ENCODE measurements at regions not wholly inside any gene's neighbourhood (a gene's known extent, or its start where the extent isn't known, plus 50 kb on each side); places are given as distances from the start of the nearest gene placed in this dataset.
"Not testable (repeated sequence)": the region's sequence is repeated elsewhere in the genome, so short reads cannot be mapped to it uniquely, and the experiment has no call there.

- H3K9me3 Mint-ChIP-seq (ENCODE audit: insufficient read depth) = no peaks in the 10 kb centered on the region
- no peak overlapping the region for H3K4me3 Mint-ChIP-seq
- ChIA-PET CTCF (interaction anchor here (1.1 kb wide), 1 partner anchor 74 kb away, joined by 3 read pairs; no protein-coding TSS in a partner anchor), POLR2A (no interaction called here)
- no peak for DNase-seq
- no peak overlapping the region for H3K27ac Mint-ChIP-seq
- H3K27me3 Mint-ChIP-seq (ENCODE audit: low read depth) = peaks cover 20% of the 10 kb centered on the region
- H3K4me1 Mint-ChIP-seq (ENCODE audit: low read depth) = no peaks in the 10 kb centered on the region
- no peak for ATAC-seq
- no peaks in the 10 kb centered on the region for H3K36me3 Mint-ChIP-seq (ENCODE audit: low read depth)
Observed at GRCh38 chr9:6128030-6128429, 87.6 kb upstream of the IL33 start.

GRCh38 chr9:6126377-6126776 lies 89.2 kb upstream of the IL33 start:
- POLR2A ChIA-PET = no interaction called here
- Mint-ChIP-seq H3K36me3 (ENCODE audit: low read depth) (no peaks in the 10 kb centered on the region), H3K4me1 (ENCODE audit: low read depth) (no peaks in the 10 kb centered on the region), H3K4me3 (no peak overlapping the region), H3K27ac (no peak overlapping the region), H3K9me3 (ENCODE audit: insufficient read depth) (no peaks in the 10 kb centered on the region), H3K27me3 (ENCODE audit: low read depth) (peaks cover 20% of the 10 kb centered on the region)
- ATAC-seq (no peak), DNase-seq (no peak)
- CTCF ChIA-PET = no interaction called here

- DNase-seq = no peak
- Mint-ChIP-seq H3K36me3 (ENCODE audit: low read depth) (no peaks in the 10 kb centered on the region), H3K27me3 (ENCODE audit: low read depth) (peaks cover 14% of the 10 kb centered on the region), H3K4me1 (ENCODE audit: low read depth) (no peaks in the 10 kb centered on the region), H3K4me3 (no peak overlapping the region), H3K9me3 (ENCODE audit: insufficient read depth) (no peaks in the 10 kb centered on the region), H3K27ac (no peak overlapping the region)
- CTCF ChIA-PET = no interaction called here
- POLR2A ChIA-PET = no interaction called here
- ATAC-seq = no peak
Observed at GRCh38 chr9:6123416-6123815, 92.2 kb upstream of the IL33 start.

- no peak for DNase-seq
- no peak overlapping the region for H3K27ac Mint-ChIP-seq
- peaks cover 13% of the 10 kb centered on the region for H3K27me3 Mint-ChIP-seq (ENCODE audit: low read depth)
- no peaks in the 10 kb centered on the region for H3K4me1 Mint-ChIP-seq (ENCODE audit: low read depth)
- no peaks in the 10 kb centered on the region for H3K36me3 Mint-ChIP-seq (ENCODE audit: low read depth)
- ChIA-PET CTCF (no interaction called here), POLR2A (no interaction called here)
- ATAC-seq = no peak
- H3K9me3 Mint-ChIP-seq (ENCODE audit: insufficient read depth) = no peaks in the 10 kb centered on the region
- H3K4me3 Mint-ChIP-seq = no peak overlapping the region
Observed at GRCh38 chr9:6121707-6122106, 93.9 kb upstream of the IL33 start.

GRCh38 chr9:6114424-6114823 lies 99.0 kb upstream of the RANBP6 start:
- H3K27ac Mint-ChIP-seq = no peak overlapping the region
- CTCF ChIA-PET = interaction anchor here (0.5 to 1.1 kb wide), 2 partner anchors 191 to 194 kb away, joined by 3 read pairs; no protein-coding TSS in a partner anchor

GRCh38 chr9:6113819-6114218 lies 98.4 kb upstream of the RANBP6 start:
- no peak for ATAC-seq
- CTCF ChIA-PET = interaction anchor here (1.1 kb wide), 1 partner anchor 192 kb away, joined by 3 read pairs; no protein-coding TSS in a partner anchor

More at GRCh38 chr9:6114424-6114823, 99.0 kb upstream of the RANBP6 start:
- Mint-ChIP-seq H3K9me3 (ENCODE audit: insufficient read depth) (no peaks in the 10 kb centered on the region), H3K27me3 (ENCODE audit: low read depth) (no peaks in the 10 kb centered on the region), H3K36me3 (ENCODE audit: low read depth) (no peaks in the 10 kb centered on the region), H3K4me1 (ENCODE audit: low read depth) (no peaks in the 10 kb centered on the region), H3K4me3 (no peak overlapping the region)
- POLR2A ChIA-PET = no interaction called here
- ATAC-seq (no peak), DNase-seq (no peak)

GRCh38 chr9:6113312-6113711 lies 97.9 kb upstream of the RANBP6 start:
- DNase-seq (no peak), ATAC-seq (no peak)
- H3K9me3 Mint-ChIP-seq (ENCODE audit: insufficient read depth) = no peaks in the 10 kb centered on the region
- no peaks in the 10 kb centered on the region for H3K27me3 Mint-ChIP-seq (ENCODE audit: low read depth)
- ChIA-PET POLR2A (no interaction called here), CTCF (no interaction called here)
- no peak overlapping the region for H3K27ac Mint-ChIP-seq
- H3K4me1 Mint-ChIP-seq (ENCODE audit: low read depth) = no peaks in the 10 kb centered on the region
- no peaks in the 10 kb centered on the region for H3K36me3 Mint-ChIP-seq (ENCODE audit: low read depth)
- no peak overlapping the region for H3K4me3 Mint-ChIP-seq

More at GRCh38 chr9:6113819-6114218, 98.4 kb upstream of the RANBP6 start:
- Mint-ChIP-seq H3K27me3 (ENCODE audit: low read depth) (no peaks in the 10 kb centered on the region), H3K4me3 (no peak overlapping the region), H3K36me3 (ENCODE audit: low read depth) (no peaks in the 10 kb centered on the region), H3K9me3 (ENCODE audit: insufficient read depth) (no peaks in the 10 kb centered on the region), H3K4me1 (ENCODE audit: low read depth) (no peaks in the 10 kb centered on the region), H3K27ac (no peak overlapping the region)
- DNase-seq = no peak
- POLR2A ChIA-PET = no interaction called here

GRCh38 chr9:6109986-6110385 lies 94.6 kb upstream of the RANBP6 start:
- CTCF ChIA-PET = no interaction called here
- no peak overlapping the region for H3K27ac Mint-ChIP-seq
- no peak for ATAC-seq

GRCh38 chr9:6109571-6109970 lies 94.1 kb upstream of the RANBP6 start:
- no peak for ATAC-seq
- no peaks in the 10 kb centered on the region for H3K27me3 Mint-ChIP-seq (ENCODE audit: low read depth)

More at GRCh38 chr9:6109986-6110385, 94.6 kb upstream of the RANBP6 start:
- Mint-ChIP-seq H3K27me3 (ENCODE audit: low read depth) (no peaks in the 10 kb centered on the region), H3K4me1 (ENCODE audit: low read depth) (peaks cover 2% of the 10 kb centered on the region), H3K9me3 (ENCODE audit: insufficient read depth) (no peaks in the 10 kb centered on the region), H3K36me3 (ENCODE audit: low read depth) (no peaks in the 10 kb centered on the region), H3K4me3 (no peak overlapping the region)
- POLR2A ChIA-PET = no interaction called here
- no peak for DNase-seq

GRCh38 chr9:6106711-6107339 lies 91.4 kb upstream of the RANBP6 start:
- Mint-ChIP-seq H3K9me3 (ENCODE audit: insufficient read depth) (no peaks in the 10 kb centered on the region), H3K36me3 (ENCODE audit: low read depth) (no peaks in the 10 kb centered on the region), H3K27ac (no peak overlapping the region), H3K4me3 (no peak overlapping the region), H3K27me3 (ENCODE audit: low read depth) (no peaks in the 10 kb centered on the region), H3K4me1 (ENCODE audit: low read depth) (peaks cover 2% of the 10 kb centered on the region)
- ChIA-PET POLR2A (no interaction called here), CTCF (interaction anchor here (1.7 kb wide), 1 partner anchor 53 kb away, joined by 8 read pairs; no protein-coding TSS in a partner anchor)
- ATAC-seq (no peak), DNase-seq (no peak)

More at GRCh38 chr9:6109571-6109970, 94.1 kb upstream of the RANBP6 start:
- ChIA-PET POLR2A (no interaction called here), CTCF (no interaction called here)
- no peak for DNase-seq
- no peaks in the 10 kb centered on the region for H3K36me3 Mint-ChIP-seq (ENCODE audit: low read depth)
- H3K4me1 Mint-ChIP-seq (ENCODE audit: low read depth) = peaks cover 2% of the 10 kb centered on the region
- H3K4me3 Mint-ChIP-seq = no peak overlapping the region
- no peak overlapping the region for H3K27ac Mint-ChIP-seq
- no peaks in the 10 kb centered on the region for H3K9me3 Mint-ChIP-seq (ENCODE audit: insufficient read depth)

- ATAC-seq = no peak
- CTCF ChIA-PET = interaction anchor here (1.7 kb wide), 1 partner anchor 52 kb away, joined by 8 read pairs; no protein-coding TSS in a partner anchor
Observed at GRCh38 chr9:6105738-6106137, 90.3 kb upstream of the RANBP6 start.

GRCh38 chr9:6104406-6104805 lies 89.0 kb upstream of the RANBP6 start:
- H3K27ac Mint-ChIP-seq; H3K27me3 Mint-ChIP-seq (ENCODE audit: low read depth); H3K9me3 Mint-ChIP-seq (ENCODE audit: insufficient read depth); DNase-seq; CTCF ChIA-PET; H3K36me3 Mint-ChIP-seq (ENCODE audit: low read depth); POLR2A ChIA-PET; H3K4me3 Mint-ChIP-seq; H3K4me1 Mint-ChIP-seq (ENCODE audit: low read depth); ATAC-seq: not testable (repeated sequence)

More at GRCh38 chr9:6105738-6106137, 90.3 kb upstream of the RANBP6 start:
- POLR2A ChIA-PET = no interaction called here
- Mint-ChIP-seq H3K36me3 (ENCODE audit: low read depth) (no peaks in the 10 kb centered on the region), H3K4me3 (no peak overlapping the region), H3K27ac (no peak overlapping the region), H3K9me3 (ENCODE audit: insufficient read depth) (no peaks in the 10 kb centered on the region), H3K27me3 (ENCODE audit: low read depth) (no peaks in the 10 kb centered on the region), H3K4me1 (ENCODE audit: low read depth) (peaks cover 2% of the 10 kb centered on the region)
- no peak for DNase-seq

- ATAC-seq; H3K27me3 Mint-ChIP-seq (ENCODE audit: low read depth); H3K9me3 Mint-ChIP-seq (ENCODE audit: insufficient read depth); DNase-seq; CTCF ChIA-PET; H3K36me3 Mint-ChIP-seq (ENCODE audit: low read depth); H3K27ac Mint-ChIP-seq; H3K4me1 Mint-ChIP-seq (ENCODE audit: low read depth); H3K4me3 Mint-ChIP-seq; POLR2A ChIA-PET: not testable (repeated sequence)
Observed at GRCh38 chr9:6103911-6104310, 88.5 kb upstream of the RANBP6 start.
